Activated T-cell treated with anti-CD3 and anti-CD28 coated beads for 48 hours (primary cell): ENCODE measurements at regions not wholly inside any gene's neighbourhood (a gene's known extent, or its start where the extent isn't known, plus 50 kb on each side); places are given as distances from the start of the nearest gene placed in this dataset.
A peak's percentile ranks its signal among the peaks of the same experiment; 100 is the strongest.
"Not testable (repeated sequence)": the region's sequence is repeated elsewhere in the genome, so short reads cannot be mapped to it uniquely, and the experiment has no call there.

ENCODE experiments used
- DNase-seq: peaks from one replicate; pipeline ENCODE4 v3.0.0-alpha.2; 2020; ENCODE audit warnings: low read depth

- DNase-seq, result no peak
Observed at GRCh38 chr15:92822216-92823144, 77.6 kb upstream of the CHD2 start.

- no peak for DNase-seq
Observed at GRCh38 chr15:92825985-92826384, 74.1 kb upstream of the CHD2 start.

GRCh38 chr15:92827991-92828390, 72.1 kb upstream of the CHD2 start:
- DNase-seq, result not testable (repeated sequence)

GRCh38 chr15:92829875-92830274, 70.2 kb upstream of the CHD2 start:
- no peak for DNase-seq

- DNase-seq, result no peak
Observed at GRCh38 chr15:92831336-92831654, 68.8 kb upstream of the CHD2 start.

- peak; percentile 86 for DNase-seq
Observed at GRCh38 chr15:92831655-92832328, 68.3 kb upstream of the CHD2 start.

- no peak for DNase-seq
Observed at GRCh38 chr15:92833106-92833433, 67.1 kb upstream of the CHD2 start.

GRCh38 chr15:92833493-92834271, 66.4 kb upstream of the CHD2 start:
- no peak for DNase-seq

- no peak for DNase-seq
Observed at GRCh38 chr15:92839696-92840095, 60.4 kb upstream of the CHD2 start.

- no peak for DNase-seq
Observed at GRCh38 chr15:92840149-92840548, 60.0 kb upstream of the CHD2 start.

GRCh38 chr15:92843326-92843725, 56.8 kb upstream of the CHD2 start:
- no peak for DNase-seq

- DNase-seq, result no peak
Observed at GRCh38 chr15:92843814-92844213, 56.3 kb upstream of the CHD2 start.

- DNase-seq, result no peak
Observed at GRCh38 chr15:92845126-92845508, 55.0 kb upstream of the CHD2 start.

GRCh38 chr15:92846741-92847140, 53.4 kb upstream of the CHD2 start:
- DNase-seq, result no peak

- DNase-seq, result no peak
Observed at GRCh38 chr15:92847841-92848240, 52.3 kb upstream of the CHD2 start.

GRCh38 chr15:92848464-92848851, 51.7 kb upstream of the CHD2 start:
- DNase-seq, result no peak

- DNase-seq, result peak; percentile 14
Observed at GRCh38 chr15:92848852-92849598, 51.1 kb upstream of the CHD2 start.

GRCh38 chr15:92850218-92850617, 49.9 kb upstream of the CHD2 start:
- not testable (repeated sequence) for DNase-seq
